Panc1 (cell line): ENCODE measurements at regions not wholly inside any gene's neighbourhood (a gene's known extent, or its start where the extent isn't known, plus 50 kb on each side); places are given as distances from the start of the nearest gene placed in this dataset.

Experiments used
- ATAC-seq: fragments of 200-7000 bp; cut with Tn5 transposase; 2 replicates; pipeline ENCODE4 v1.9.1; 2020; ENCODE audit warnings: mild to moderate bottlenecking, moderate library complexity
- BruUV-seq: library from RNA; stranded (reverse); fragments of 400-500 nt; replicated peaks from 2 replicates; lab custom pipeline; 2021; lab: Mats Ljungman, UMichigan
- CTCF ChIA-PET: fragments of 300-600 bp; sonication (Branson Sonifier 250); formaldehyde crosslinking; loops from one replicate; lab custom pipeline; 2022; ENCODE audit warnings: antibody characterized with exemption; lab: Charles Lee
- POLR2A ChIA-PET: fragments of 300-600 bp; sonication (Branson Sonifier 250); formaldehyde crosslinking; loops from one replicate; lab custom pipeline; 2022; ENCODE audit warnings: antibody characterized with exemption; lab: Charles Lee
- DNase-seq: peaks from one replicate; pipeline ENCODE4 v3.0.0-alpha.2; 2010; ENCODE audit warnings: low read depth, low spot score
- H3K27ac ChIP-seq: 2 replicates; pipeline ENCODE4 v1.5.1; 2011; ENCODE audit warnings: mild to moderate bottlenecking, low read length, inconsistent platforms
- H3K27me3 ChIP-seq: fragments of 200-500 bp; sonication (Bioruptor generic); 2 replicates; pipeline ENCODE4 v1.6.0; 2014; ENCODE audit warnings: low read length, inconsistent platforms; ENCODE audit not compliant: control insufficient read depth, insufficient read depth
- H3K36me3 ChIP-seq: fragments of 200-500 bp; sonication (Bioruptor generic); 2 replicates; pipeline ENCODE4 v1.5.1; 2014; ENCODE audit warnings: inconsistent platforms, mild to moderate bottlenecking, low read length, moderate library complexity; ENCODE audit not compliant: control insufficient read depth, insufficient read depth
- H3K4me1 ChIP-seq: 2 replicates; pipeline ENCODE4 v1.5.1; 2011; ENCODE audit warnings: inconsistent platforms, mild to moderate bottlenecking, low read length, moderate library complexity; ENCODE audit not compliant: control insufficient read depth, insufficient read depth
- H3K4me3 ChIP-seq, 2 experiments: 2 replicates each; pipeline ENCODE4 v1.5.1; 2011 to 2012; ENCODE audit warnings: low read depth in 2 of 2, low read length in 2 of 2, mild to moderate bottlenecking in 2 of 2, inconsistent platforms in 1 of 2, moderate library complexity in 1 of 2
- H3K9me3 ChIP-seq: fragments of 200-500 bp; sonication (Bioruptor generic); 2 replicates; pipeline ENCODE4 v1.5.1; 2014; ENCODE audit warnings: low read depth, mild to moderate bottlenecking, inconsistent platforms, low read length, moderate library complexity; ENCODE audit not compliant: control insufficient read depth, insufficient read depth
- POLR2AphosphoS5 ChIP-seq: IDR thresholded peaks from 2 replicates; pipeline ENCODE4 v1.6.1; 2012; ENCODE audit warnings: mild to moderate bottlenecking, low read depth, low read length, moderate library complexity
- SIN3A ChIP-seq: IDR thresholded peaks from 2 replicates; pipeline ENCODE4 v1.6.1; 2012; ENCODE audit warnings: low read depth, mild to moderate bottlenecking, low read length, moderate library complexity, borderline replicate concordance; ENCODE audit not compliant: insufficient read depth
- TCF7L2 ChIP-seq: IDR thresholded peaks from 2 replicates; pipeline ENCODE4 v1.6.1; 2011; ENCODE audit warnings: mild to moderate bottlenecking, low read depth, low read length, inconsistent platforms
- in situ Hi-C: cut with HindIII; loops from 2 replicates; pipeline ENCODE4 v1.10.0; 2016; ENCODE audit warnings: low sequenced_read_pairs, low pct_unique_long_range_greater_than_20kb
- intact Hi-C: fragments of 100-400 bp; cut with micrococcal nuclease; formaldehyde crosslinking; loops from one replicate; pipeline ENCODE4 v1.10.0; 2022; ENCODE audit not compliant: unreplicated experiment
- TF ChIP-seq, protein P1 (sequence below), 2 experiments: IDR thresholded peaks; 2 replicates each; pipeline ENCODE4 v1.6.1; 2011 to 2012; ENCODE audit warnings: low read depth in 2 of 2, control low read depth in 1 of 2, low read length in 1 of 2, mild to moderate bottlenecking in 1 of 2, moderate library complexity in 1 of 2; ENCODE audit not compliant: insufficient read depth in 1 of 2
- TF ChIP-seq, protein P2 (sequence below): fragments of 450-650 bp; IDR thresholded peaks from 2 replicates; pipeline ENCODE4 v1.5.1; 2017; ENCODE audit warnings: mild to moderate bottlenecking

DNA sequence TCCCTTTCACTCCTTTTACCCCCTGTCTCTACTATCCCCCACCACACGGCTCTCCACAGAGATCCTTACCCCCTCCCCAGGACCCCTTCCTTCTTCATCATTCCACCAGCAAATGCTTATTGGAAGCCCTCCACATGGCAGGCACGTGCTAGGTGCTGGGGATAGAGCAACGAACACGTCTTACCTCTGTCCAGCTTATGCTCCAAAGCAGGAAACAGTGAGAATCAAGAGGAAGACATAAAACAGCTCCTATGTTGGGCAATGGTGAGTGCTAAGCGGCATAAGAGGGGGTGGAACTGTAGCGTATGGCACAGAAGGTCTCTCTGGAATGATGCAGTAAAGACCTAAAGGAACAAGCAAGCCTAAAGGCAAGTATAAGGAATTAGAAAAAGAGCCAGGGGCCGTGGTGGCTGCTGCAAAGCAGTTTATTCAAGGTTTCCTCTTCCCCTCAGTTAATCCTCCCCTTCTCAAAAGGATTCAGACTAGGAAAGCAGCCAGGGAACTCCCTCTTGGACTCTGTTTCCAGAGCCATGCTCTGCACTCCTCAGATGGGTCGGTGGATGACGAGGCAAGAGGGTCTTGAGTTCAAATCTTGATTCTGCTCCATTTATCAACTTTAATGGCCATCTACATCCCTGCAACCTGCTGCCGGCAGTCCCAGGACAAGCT is 289.4 kb downstream of the FOXO1 start:
- in situ Hi-C loops = no loop called here
- no peaks in the 10 kb centered on the region for H3K9me3 ChIP-seq
- DNase-seq = no peak
- TF ChIP-seq, protein P1, sequence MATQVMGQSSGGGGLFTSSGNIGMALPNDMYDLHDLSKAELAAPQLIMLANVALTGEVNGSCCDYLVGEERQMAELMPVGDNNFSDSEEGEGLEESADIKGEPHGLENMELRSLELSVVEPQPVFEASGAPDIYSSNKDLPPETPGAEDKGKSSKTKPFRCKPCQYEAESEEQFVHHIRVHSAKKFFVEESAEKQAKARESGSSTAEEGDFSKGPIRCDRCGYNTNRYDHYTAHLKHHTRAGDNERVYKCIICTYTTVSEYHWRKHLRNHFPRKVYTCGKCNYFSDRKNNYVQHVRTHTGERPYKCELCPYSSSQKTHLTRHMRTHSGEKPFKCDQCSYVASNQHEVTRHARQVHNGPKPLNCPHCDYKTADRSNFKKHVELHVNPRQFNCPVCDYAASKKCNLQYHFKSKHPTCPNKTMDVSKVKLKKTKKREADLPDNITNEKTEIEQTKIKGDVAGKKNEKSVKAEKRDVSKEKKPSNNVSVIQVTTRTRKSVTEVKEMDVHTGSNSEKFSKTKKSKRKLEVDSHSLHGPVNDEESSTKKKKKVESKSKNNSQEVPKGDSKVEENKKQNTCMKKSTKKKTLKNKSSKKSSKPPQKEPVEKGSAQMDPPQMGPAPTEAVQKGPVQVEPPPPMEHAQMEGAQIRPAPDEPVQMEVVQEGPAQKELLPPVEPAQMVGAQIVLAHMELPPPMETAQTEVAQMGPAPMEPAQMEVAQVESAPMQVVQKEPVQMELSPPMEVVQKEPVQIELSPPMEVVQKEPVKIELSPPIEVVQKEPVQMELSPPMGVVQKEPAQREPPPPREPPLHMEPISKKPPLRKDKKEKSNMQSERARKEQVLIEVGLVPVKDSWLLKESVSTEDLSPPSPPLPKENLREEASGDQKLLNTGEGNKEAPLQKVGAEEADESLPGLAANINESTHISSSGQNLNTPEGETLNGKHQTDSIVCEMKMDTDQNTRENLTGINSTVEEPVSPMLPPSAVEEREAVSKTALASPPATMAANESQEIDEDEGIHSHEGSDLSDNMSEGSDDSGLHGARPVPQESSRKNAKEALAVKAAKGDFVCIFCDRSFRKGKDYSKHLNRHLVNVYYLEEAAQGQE (IDR thresholded peaks at IDR 0.05; ENCODE audit: insufficient read depth in 1 of 2, low read depth in 2 of 2, low read length in 1 of 2) = no peak
- TF ChIP-seq SIN3A = no peak
- TF ChIP-seq TCF7L2 = no peak
- TF ChIP-seq POLR2AphosphoS5 = no peak
- TF ChIP-seq, protein P2, sequence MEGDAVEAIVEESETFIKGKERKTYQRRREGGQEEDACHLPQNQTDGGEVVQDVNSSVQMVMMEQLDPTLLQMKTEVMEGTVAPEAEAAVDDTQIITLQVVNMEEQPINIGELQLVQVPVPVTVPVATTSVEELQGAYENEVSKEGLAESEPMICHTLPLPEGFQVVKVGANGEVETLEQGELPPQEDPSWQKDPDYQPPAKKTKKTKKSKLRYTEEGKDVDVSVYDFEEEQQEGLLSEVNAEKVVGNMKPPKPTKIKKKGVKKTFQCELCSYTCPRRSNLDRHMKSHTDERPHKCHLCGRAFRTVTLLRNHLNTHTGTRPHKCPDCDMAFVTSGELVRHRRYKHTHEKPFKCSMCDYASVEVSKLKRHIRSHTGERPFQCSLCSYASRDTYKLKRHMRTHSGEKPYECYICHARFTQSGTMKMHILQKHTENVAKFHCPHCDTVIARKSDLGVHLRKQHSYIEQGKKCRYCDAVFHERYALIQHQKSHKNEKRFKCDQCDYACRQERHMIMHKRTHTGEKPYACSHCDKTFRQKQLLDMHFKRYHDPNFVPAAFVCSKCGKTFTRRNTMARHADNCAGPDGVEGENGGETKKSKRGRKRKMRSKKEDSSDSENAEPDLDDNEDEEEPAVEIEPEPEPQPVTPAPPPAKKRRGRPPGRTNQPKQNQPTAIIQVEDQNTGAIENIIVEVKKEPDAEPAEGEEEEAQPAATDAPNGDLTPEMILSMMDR = no peak
- no peaks in the 10 kb centered on the region; the same call in 1 of the 2 replicates for H3K4me1 ChIP-seq
- H3K4me3 ChIP-seq = no peak overlapping the region
- POLR2A ChIA-PET = no interaction called here
- no peak overlapping the region for H3K27ac ChIP-seq
- H3K36me3 ChIP-seq = no peaks in the 10 kb centered on the region
- no peak for ATAC-seq
- no peaks in the 10 kb centered on the region for H3K27me3 ChIP-seq
- CTCF ChIA-PET = no interaction called here
- intact Hi-C loops = no loop called here
- BruUV-seq = no TSS peak

DNA sequence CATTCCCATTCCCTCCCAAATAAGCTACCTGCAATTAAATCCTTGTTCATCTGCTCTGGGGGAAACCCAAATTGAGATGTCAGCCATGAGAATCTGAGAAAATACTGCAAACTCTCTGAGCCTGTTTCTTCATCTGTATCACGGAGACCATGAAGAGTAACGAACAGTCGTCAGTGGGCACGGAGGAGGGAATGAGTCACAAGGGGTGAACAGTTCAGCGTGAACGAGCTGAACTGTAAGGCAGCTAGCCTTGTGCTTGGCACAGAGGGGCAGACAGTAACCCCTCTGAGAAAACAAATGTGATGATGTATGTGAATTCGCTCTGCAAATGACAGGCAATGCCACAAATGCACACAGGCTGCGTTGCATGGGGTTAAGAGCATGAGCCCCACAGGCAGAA is 288.7 kb downstream of the FOXO1 start:
- no TSS peak for BruUV-seq
- no peak for DNase-seq
- no peak for ATAC-seq
- Histone ChIP-seq H3K9me3 (no peaks in the 10 kb centered on the region), H3K27me3 (no peaks in the 10 kb centered on the region), H3K4me1 (no peaks in the 10 kb centered on the region; the same call in 1 of the 2 replicates), H3K4me3 (no peak overlapping the region), H3K27ac (no peak overlapping the region), H3K36me3 (no peaks in the 10 kb centered on the region)
- intact Hi-C loops = no loop called here
- in situ Hi-C loops = no loop called here
- POLR2A ChIA-PET = no interaction called here
- CTCF ChIA-PET = no interaction called here
- TF ChIP-seq TCF7L2 = no peak
- TF ChIP-seq, protein P2 = no peak
